ENCODE measurements at regions not wholly inside any gene's neighbourhood (a gene's known extent, or its start where the extent isn't known, plus 50 kb on each side); places are given as distances from the start of the nearest gene placed in this dataset.
"Not testable (repeated sequence)": the region's sequence is repeated elsewhere in the genome, so short reads cannot be mapped to it uniquely, and the experiment has no call there.

- DNase-seq = peak in 3 of 42 donors; percentile 3 to 13 (median 10)
- intact Hi-C loops (cut with DNase I) = not testable (repeated sequence)
Measured at GRCh38 chr9:66601472-66601871, 299.1 kb upstream of the ZNF658 start.

GRCh38 chr9:66631521-66632046, 268.9 kb upstream of the ZNF658 start:
- DNase-seq = peak in 18 of 42 donors; percentile 0 to 32 (median 4)
- intact Hi-C loops (cut with DNase I) = not testable (repeated sequence)

GRCh38 chr9:66647675-66648074, 252.8 kb upstream of the ZNF658 start:
- intact Hi-C loops (cut with DNase I); DNase-seq: not testable (repeated sequence)

GRCh38 chr9:66690242-66690641, 210.3 kb upstream of the ZNF658 start:
- DNase-seq; intact Hi-C loops (cut with DNase I): not testable (repeated sequence)

GRCh38 chr9:66695561-66696240, 204.8 kb upstream of the ZNF658 start:
- DNase-seq; intact Hi-C loops (cut with DNase I): not testable (repeated sequence)

DNA sequence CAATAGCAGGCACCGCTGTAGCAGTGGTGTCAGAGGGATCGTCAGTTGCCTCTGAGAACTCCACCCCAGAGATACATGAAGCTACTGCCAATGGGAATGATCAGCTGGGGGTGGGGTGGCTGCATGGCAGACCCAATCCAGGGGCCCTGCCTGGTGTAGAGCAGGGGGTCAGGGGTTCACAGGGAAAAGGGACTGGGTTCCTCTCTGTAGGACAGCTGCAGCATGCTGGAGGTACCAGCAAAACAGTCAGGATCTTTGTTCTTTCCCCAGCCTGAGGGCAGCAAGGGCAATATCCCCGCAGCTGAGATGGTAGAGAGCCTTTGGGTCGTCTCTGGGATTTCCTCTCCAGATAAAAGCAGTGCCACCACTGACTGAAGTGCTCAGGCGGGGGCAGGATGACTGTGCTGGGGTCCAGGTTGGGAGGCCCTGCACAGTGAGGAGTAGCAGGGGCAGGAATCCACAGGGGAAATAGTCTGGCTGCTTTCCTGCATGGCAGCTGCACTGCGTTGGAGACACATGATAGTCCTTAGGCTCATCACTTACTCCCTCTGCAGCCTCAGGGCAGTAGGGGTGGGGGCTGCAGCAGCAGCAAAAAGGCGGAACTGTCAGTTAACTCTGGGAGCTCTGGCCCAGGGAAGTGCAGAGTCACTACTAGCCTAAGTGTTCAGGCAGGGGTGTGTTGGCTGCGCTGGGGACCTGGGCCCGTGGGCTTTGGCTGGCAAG, 203.0 kb upstream of the ZNF658 start:
- DNase-seq; intact Hi-C loops (cut with DNase I): not testable (repeated sequence)

DNA sequence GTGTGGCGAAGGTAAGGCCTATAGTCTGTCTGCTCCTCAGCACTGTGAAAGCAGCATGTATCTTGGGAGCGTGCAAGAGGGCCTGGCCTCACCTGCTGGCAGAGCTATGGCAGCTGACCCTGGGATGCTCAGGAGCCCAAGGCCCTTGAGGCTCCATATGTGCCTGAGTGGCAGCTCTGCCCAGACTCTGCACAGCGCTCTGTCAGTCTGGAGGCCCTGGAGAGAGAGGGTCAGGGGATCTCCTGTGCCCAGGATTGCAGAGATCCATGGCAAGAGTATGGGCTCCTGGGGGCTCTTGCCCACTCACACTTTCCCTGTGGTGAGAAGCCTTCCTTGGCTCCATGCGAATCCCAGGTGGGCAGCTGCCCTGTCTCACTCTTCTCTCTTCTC, 202.5 kb upstream of the ZNF658 start:
- DNase-seq; intact Hi-C loops (cut with DNase I): not testable (repeated sequence)

GRCh38 chr9:66701411-66702377, 198.8 kb upstream of the ZNF658 start:
- intact Hi-C loops (cut with DNase I) = not testable (repeated sequence)

GRCh38 chr9:66711553-66711952, 189.0 kb upstream of the ZNF658 start:
- intact Hi-C loops (cut with DNase I); DNase-seq: not testable (repeated sequence)

More at GRCh38 chr9:66701411-66702377, 198.8 kb upstream of the ZNF658 start:
- DNase-seq = not testable (repeated sequence)

DNA sequence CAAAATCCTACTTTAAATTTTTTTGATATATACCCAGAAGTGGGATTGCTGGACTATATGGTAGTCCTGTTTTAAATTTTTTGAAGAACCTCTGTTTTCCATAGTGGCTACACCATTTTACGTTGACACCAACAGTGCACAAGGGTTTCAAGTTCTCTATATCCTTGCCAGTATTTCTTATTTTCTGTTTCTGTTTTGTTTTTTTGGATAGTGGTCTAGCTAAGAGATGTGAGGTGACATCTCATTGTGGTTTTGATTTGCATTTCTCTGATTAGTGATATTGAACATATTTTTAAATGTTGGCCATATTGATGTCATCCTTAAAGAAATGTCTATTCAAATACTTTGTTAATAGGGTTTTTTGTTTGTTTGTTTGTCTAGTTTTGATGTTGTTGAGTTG, 187.7 kb upstream of the ZNF658 start:
- intact Hi-C loops (cut with DNase I) = not testable (repeated sequence)

GRCh38 chr9:66713552-66713951, 187.0 kb upstream of the ZNF658 start:
- intact Hi-C loops (cut with DNase I); DNase-seq: not testable (repeated sequence)

More for the DNA sequence above, 187.7 kb upstream of the ZNF658 start:
- not testable (repeated sequence) for DNase-seq

GRCh38 chr9:66720845-66721244, 179.7 kb upstream of the ZNF658 start:
- DNase-seq; intact Hi-C loops (cut with DNase I): not testable (repeated sequence)

- intact Hi-C loops (cut with DNase I); DNase-seq: not testable (repeated sequence)
Measured at GRCh38 chr9:66727540-66727939, 173.0 kb upstream of the ZNF658 start.

DNA sequence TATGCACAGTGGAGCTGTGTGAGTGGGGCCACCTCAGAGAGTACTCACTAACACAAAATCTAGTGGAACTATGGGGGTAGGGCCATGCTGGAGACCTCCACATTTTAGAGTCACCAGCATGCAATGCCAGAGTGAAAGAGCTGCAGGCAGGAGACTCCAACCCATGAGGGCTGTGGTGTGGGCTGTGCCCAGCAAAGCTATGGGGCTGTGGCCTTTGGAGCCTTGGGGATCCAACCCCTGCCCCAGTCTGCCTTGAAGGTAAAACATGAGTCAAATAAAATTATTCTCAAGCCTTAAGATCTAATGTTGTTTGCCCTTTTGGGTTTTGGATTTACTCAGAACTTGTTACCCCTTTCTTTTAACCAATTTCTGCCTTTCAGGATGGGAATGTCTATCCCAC, 163.8 kb upstream of the ZNF658 start:
- DNase-seq = peak in 2 of 42 donors; percentile 21 to 27
- intact Hi-C loops (cut with DNase I) = not testable (repeated sequence)

GRCh38 chr9:66738418-66738817, 162.1 kb upstream of the ZNF658 start:
- intact Hi-C loops (cut with DNase I) = not testable (repeated sequence)

DNA sequence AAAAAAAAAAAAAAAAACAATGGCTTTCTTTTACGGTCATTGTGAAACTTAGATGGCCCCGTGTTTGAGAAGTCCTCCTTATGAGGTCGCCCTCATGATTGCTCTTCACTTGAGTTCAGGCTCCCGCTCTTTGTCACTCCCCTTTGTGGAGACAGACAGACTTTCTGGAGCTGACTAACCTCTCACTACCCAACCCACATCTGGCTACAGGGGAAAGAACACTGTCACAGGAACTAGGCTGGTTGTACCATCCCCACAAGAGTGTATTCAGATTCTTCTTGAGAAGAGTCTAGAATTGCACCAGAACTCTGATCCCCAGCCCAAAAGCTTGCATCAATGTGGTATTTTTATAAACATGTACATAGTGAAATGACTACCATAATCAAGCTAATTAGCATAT, 160.4 kb upstream of the ZNF658 start:
- intact Hi-C loops (cut with DNase I); DNase-seq: not testable (repeated sequence)

More at GRCh38 chr9:66738418-66738817, 162.1 kb upstream of the ZNF658 start:
- not testable (repeated sequence) for DNase-seq

GRCh38 chr9:66745846-66746245, 154.7 kb upstream of the ZNF658 start:
- intact Hi-C loops (cut with DNase I) = not testable (repeated sequence)

GRCh38 chr9:66752324-66752923, 148.1 kb upstream of the ZNF658 start:
- DNase-seq; intact Hi-C loops (cut with DNase I): not testable (repeated sequence)

More at GRCh38 chr9:66745846-66746245, 154.7 kb upstream of the ZNF658 start:
- DNase-seq = peak in 1 of 42 donors; percentile 11

All from head of caudate nucleus (tissue), 42 donors.